Spleen (tissue), 7 donors: ENCODE measurements at regions not wholly inside any gene's neighbourhood (a gene's known extent, or its start where the extent isn't known, plus 50 kb on each side); places are given as distances from the start of the nearest gene placed in this dataset.

Experiments used
- POLR2A ChIP-seq, 3 donors: fragments of 450-650 bp; IDR thresholded peaks; one replicate each; pipeline ENCODE4 v1.5.1; 2017; ENCODE audit warnings: antibody characterized with exemption in 3 of 3, mild to moderate bottlenecking in 1 of 3
- POLR2AphosphoS5 ChIP-seq, 3 donors: sonication (generic); formaldehyde crosslinking; IDR thresholded peaks; one replicate each; pipeline ENCODE4 v1.5.1; 2017; ENCODE audit warnings: antibody characterized with exemption in 3 of 3
- TF ChIP-seq, protein P1 (sequence below), 11 experiments: fragments of 200-600 bp in 7 of 11; fragments of 450-650 bp in 4 of 11; sonication (generic) in 4 of 11; IDR thresholded peaks in 8 of 11; conservative IDR thresholded peaks in 3 of 11; 1 replicate in 7 of 11; 2 replicates in 4 of 11; pipeline versions ENCODE4 v1.4.0 to v1.8.0; 2016 to 2021; ENCODE audit warnings: antibody characterized with exemption in 11 of 11, inconsistent platforms in 4 of 11, mild to moderate bottlenecking in 1 of 11
- donor health status: DM: no; HTN: no; CAD: no; lungs with moderate emphysema.
- donor health status: DM: no; HTN: no; CAD: no.
- donor health status: DM: no; HTN: no; CAD: no.

GRCh38 chrY:19016990-19017389, 243.5 kb upstream of the HSFY2 start:
- TF ChIP-seq, protein P1, sequence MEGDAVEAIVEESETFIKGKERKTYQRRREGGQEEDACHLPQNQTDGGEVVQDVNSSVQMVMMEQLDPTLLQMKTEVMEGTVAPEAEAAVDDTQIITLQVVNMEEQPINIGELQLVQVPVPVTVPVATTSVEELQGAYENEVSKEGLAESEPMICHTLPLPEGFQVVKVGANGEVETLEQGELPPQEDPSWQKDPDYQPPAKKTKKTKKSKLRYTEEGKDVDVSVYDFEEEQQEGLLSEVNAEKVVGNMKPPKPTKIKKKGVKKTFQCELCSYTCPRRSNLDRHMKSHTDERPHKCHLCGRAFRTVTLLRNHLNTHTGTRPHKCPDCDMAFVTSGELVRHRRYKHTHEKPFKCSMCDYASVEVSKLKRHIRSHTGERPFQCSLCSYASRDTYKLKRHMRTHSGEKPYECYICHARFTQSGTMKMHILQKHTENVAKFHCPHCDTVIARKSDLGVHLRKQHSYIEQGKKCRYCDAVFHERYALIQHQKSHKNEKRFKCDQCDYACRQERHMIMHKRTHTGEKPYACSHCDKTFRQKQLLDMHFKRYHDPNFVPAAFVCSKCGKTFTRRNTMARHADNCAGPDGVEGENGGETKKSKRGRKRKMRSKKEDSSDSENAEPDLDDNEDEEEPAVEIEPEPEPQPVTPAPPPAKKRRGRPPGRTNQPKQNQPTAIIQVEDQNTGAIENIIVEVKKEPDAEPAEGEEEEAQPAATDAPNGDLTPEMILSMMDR (IDR thresholded peaks at IDR 0.05 in 8 of 11, conservative IDR thresholded peaks at IDR 0.05 in 3 of 11) = no peak
- TF ChIP-seq POLR2A (IDR thresholded peaks at IDR 0.05) (no peak), POLR2AphosphoS5 (IDR thresholded peaks at IDR 0.05) (no peak)
